Panc1 (cell line): ENCODE measurements at regions not wholly inside any gene's neighbourhood (a gene's known extent, or its start where the extent isn't known, plus 50 kb on each side); places are given as distances from the start of the nearest gene placed in this dataset.

Source experiments
- ATAC-seq: fragments of 200-7000 bp; cut with Tn5 transposase; 2 replicates; pipeline ENCODE4 v1.9.1; 2020; ENCODE audit warnings: mild to moderate bottlenecking, moderate library complexity
- BruUV-seq: library from RNA; stranded (reverse); fragments of 400-500 nt; replicated peaks from 2 replicates; lab custom pipeline; 2021; lab: Mats Ljungman, UMichigan
- CTCF ChIA-PET: fragments of 300-600 bp; sonication (Branson Sonifier 250); formaldehyde crosslinking; loops from one replicate; lab custom pipeline; 2022; ENCODE audit warnings: antibody characterized with exemption; lab: Charles Lee
- POLR2A ChIA-PET: fragments of 300-600 bp; sonication (Branson Sonifier 250); formaldehyde crosslinking; loops from one replicate; lab custom pipeline; 2022; ENCODE audit warnings: antibody characterized with exemption; lab: Charles Lee
- DNase-seq: peaks from one replicate; pipeline ENCODE4 v3.0.0-alpha.2; 2010; ENCODE audit warnings: low read depth, low spot score
- H3K27ac ChIP-seq: 2 replicates; pipeline ENCODE4 v1.5.1; 2011; ENCODE audit warnings: mild to moderate bottlenecking, low read length, inconsistent platforms
- H3K27me3 ChIP-seq: fragments of 200-500 bp; sonication (Bioruptor generic); 2 replicates; pipeline ENCODE4 v1.6.0; 2014; ENCODE audit warnings: low read length, inconsistent platforms; ENCODE audit not compliant: control insufficient read depth, insufficient read depth
- H3K36me3 ChIP-seq: fragments of 200-500 bp; sonication (Bioruptor generic); 2 replicates; pipeline ENCODE4 v1.5.1; 2014; ENCODE audit warnings: inconsistent platforms, mild to moderate bottlenecking, low read length, moderate library complexity; ENCODE audit not compliant: control insufficient read depth, insufficient read depth
- H3K4me1 ChIP-seq: 2 replicates; pipeline ENCODE4 v1.5.1; 2011; ENCODE audit warnings: inconsistent platforms, mild to moderate bottlenecking, low read length, moderate library complexity; ENCODE audit not compliant: control insufficient read depth, insufficient read depth
- H3K4me3 ChIP-seq, 2 experiments: 2 replicates each; pipeline ENCODE4 v1.5.1; 2011 to 2012; ENCODE audit warnings: low read depth in 2 of 2, low read length in 2 of 2, mild to moderate bottlenecking in 2 of 2, inconsistent platforms in 1 of 2, moderate library complexity in 1 of 2
- H3K9me3 ChIP-seq: fragments of 200-500 bp; sonication (Bioruptor generic); 2 replicates; pipeline ENCODE4 v1.5.1; 2014; ENCODE audit warnings: low read depth, mild to moderate bottlenecking, inconsistent platforms, low read length, moderate library complexity; ENCODE audit not compliant: control insufficient read depth, insufficient read depth
- CTCF ChIP-seq: fragments of 450-650 bp; IDR thresholded peaks from 2 replicates; pipeline ENCODE4 v1.5.1; 2017; ENCODE audit warnings: mild to moderate bottlenecking
- POLR2AphosphoS5 ChIP-seq: IDR thresholded peaks from 2 replicates; pipeline ENCODE4 v1.6.1; 2012; ENCODE audit warnings: mild to moderate bottlenecking, low read depth, low read length, moderate library complexity
- SIN3A ChIP-seq: IDR thresholded peaks from 2 replicates; pipeline ENCODE4 v1.6.1; 2012; ENCODE audit warnings: low read depth, mild to moderate bottlenecking, low read length, moderate library complexity, borderline replicate concordance; ENCODE audit not compliant: insufficient read depth
- TCF7L2 ChIP-seq: IDR thresholded peaks from 2 replicates; pipeline ENCODE4 v1.6.1; 2011; ENCODE audit warnings: mild to moderate bottlenecking, low read depth, low read length, inconsistent platforms
- in situ Hi-C: cut with HindIII; loops from 2 replicates; pipeline ENCODE4 v1.10.0; 2016; ENCODE audit warnings: low sequenced_read_pairs, low pct_unique_long_range_greater_than_20kb
- intact Hi-C: fragments of 100-400 bp; cut with micrococcal nuclease; formaldehyde crosslinking; loops from one replicate; pipeline ENCODE4 v1.10.0; 2022; ENCODE audit not compliant: unreplicated experiment
- TF ChIP-seq, protein P1 (sequence below), 2 experiments: IDR thresholded peaks; 2 replicates each; pipeline ENCODE4 v1.6.1; 2011 to 2012; ENCODE audit warnings: low read depth in 2 of 2, control low read depth in 1 of 2, low read length in 1 of 2, mild to moderate bottlenecking in 1 of 2, moderate library complexity in 1 of 2; ENCODE audit not compliant: insufficient read depth in 1 of 2

- no peaks in the 10 kb centered on the region for H3K36me3 ChIP-seq
- ChIA-PET POLR2A (no interaction called here), CTCF (no interaction called here)
- intact Hi-C loops = no loop called here
- no TSS peak for BruUV-seq
- in situ Hi-C loops = no loop called here
- no peaks in the 10 kb centered on the region for H3K4me1 ChIP-seq
- no peak overlapping the region for H3K4me3 ChIP-seq
- DNase-seq (no peak), ATAC-seq (no peak)
- no peaks in the 10 kb centered on the region for H3K27me3 ChIP-seq
- H3K27ac ChIP-seq = no peak overlapping the region
- TF ChIP-seq SIN3A (no peak), TCF7L2 (no peak), CTCF (no peak), POLR2AphosphoS5 (no peak)
- TF ChIP-seq, protein P1, sequence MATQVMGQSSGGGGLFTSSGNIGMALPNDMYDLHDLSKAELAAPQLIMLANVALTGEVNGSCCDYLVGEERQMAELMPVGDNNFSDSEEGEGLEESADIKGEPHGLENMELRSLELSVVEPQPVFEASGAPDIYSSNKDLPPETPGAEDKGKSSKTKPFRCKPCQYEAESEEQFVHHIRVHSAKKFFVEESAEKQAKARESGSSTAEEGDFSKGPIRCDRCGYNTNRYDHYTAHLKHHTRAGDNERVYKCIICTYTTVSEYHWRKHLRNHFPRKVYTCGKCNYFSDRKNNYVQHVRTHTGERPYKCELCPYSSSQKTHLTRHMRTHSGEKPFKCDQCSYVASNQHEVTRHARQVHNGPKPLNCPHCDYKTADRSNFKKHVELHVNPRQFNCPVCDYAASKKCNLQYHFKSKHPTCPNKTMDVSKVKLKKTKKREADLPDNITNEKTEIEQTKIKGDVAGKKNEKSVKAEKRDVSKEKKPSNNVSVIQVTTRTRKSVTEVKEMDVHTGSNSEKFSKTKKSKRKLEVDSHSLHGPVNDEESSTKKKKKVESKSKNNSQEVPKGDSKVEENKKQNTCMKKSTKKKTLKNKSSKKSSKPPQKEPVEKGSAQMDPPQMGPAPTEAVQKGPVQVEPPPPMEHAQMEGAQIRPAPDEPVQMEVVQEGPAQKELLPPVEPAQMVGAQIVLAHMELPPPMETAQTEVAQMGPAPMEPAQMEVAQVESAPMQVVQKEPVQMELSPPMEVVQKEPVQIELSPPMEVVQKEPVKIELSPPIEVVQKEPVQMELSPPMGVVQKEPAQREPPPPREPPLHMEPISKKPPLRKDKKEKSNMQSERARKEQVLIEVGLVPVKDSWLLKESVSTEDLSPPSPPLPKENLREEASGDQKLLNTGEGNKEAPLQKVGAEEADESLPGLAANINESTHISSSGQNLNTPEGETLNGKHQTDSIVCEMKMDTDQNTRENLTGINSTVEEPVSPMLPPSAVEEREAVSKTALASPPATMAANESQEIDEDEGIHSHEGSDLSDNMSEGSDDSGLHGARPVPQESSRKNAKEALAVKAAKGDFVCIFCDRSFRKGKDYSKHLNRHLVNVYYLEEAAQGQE (IDR thresholded peaks at IDR 0.05; ENCODE audit: insufficient read depth in 1 of 2, low read depth in 2 of 2, low read length in 1 of 2) = no peak
- H3K9me3 ChIP-seq = no peaks in the 10 kb centered on the region
These were observed 67.6 kb upstream of the RAP2B start for GRCh38 chr3:153094386-153094785.

GRCh38 chr3:153095441-153095840 is 66.6 kb upstream of the RAP2B start:
- POLR2A ChIA-PET = no interaction called here
- ATAC-seq (no peak), DNase-seq (no peak)
- Histone ChIP-seq H3K36me3 (no peaks in the 10 kb centered on the region), H3K27ac (no peak overlapping the region), H3K4me1 (no peaks in the 10 kb centered on the region), H3K27me3 (no peaks in the 10 kb centered on the region), H3K4me3 (no peak overlapping the region), H3K9me3 (no peaks in the 10 kb centered on the region)
- BruUV-seq = no TSS peak
- intact Hi-C loops = no loop called here
- CTCF ChIA-PET = no interaction called here
- in situ Hi-C loops = no loop called here
- no peak for TF ChIP-seq POLR2AphosphoS5
- TF ChIP-seq, protein P1 (IDR thresholded peaks at IDR 0.05; ENCODE audit: insufficient read depth in 1 of 2, low read depth in 2 of 2, low read length in 1 of 2) = no peak
- TF ChIP-seq CTCF = no peak
- TF ChIP-seq SIN3A = no peak
- TF ChIP-seq TCF7L2 = no peak
